GM12875 (cell line): ENCODE measurements at regions not wholly inside any gene's neighbourhood (a gene's known extent, or its start where the extent isn't known, plus 50 kb on each side); places are given as distances from the start of the nearest gene placed in this dataset.

ENCODE experiments used
- H3K4me3 ChIP-seq: one replicate; pipeline ENCODE4 v1.5.1; 2011; ENCODE audit warnings: low read depth, low read length, control low read depth
- TF ChIP-seq, protein P1 (sequence below): IDR thresholded peaks from 2 replicates; pipeline ENCODE4 v1.5.1; 2011; ENCODE audit warnings: low read depth, mild to moderate bottlenecking, control low read depth, inconsistent platforms, low read length, moderate library complexity, borderline replicate concordance; ENCODE audit not compliant: insufficient read depth

DNA sequence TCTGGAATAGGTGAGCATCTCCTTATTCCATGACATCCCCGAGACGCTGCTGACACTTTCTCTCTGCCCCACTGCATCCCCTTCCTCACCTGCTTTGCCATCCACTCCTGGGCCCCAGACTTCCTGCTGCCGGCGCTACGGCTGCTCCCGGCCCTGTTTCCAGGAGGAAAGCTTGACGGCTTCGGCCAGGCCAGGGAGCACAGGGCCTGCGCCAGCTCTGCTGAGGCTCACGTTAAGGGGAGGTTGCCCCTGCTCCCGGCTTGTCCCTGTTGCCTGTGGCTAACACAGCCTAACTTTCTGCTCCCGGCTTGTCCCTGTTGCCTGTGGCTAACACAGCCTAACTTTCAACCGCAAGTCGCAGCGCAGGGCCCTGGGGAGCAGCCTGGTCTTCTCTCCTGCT is 177.3 kb upstream of the RGMA start:
- H3K4me3 ChIP-seq: no peak overlapping the region
- TF ChIP-seq, protein P1, sequence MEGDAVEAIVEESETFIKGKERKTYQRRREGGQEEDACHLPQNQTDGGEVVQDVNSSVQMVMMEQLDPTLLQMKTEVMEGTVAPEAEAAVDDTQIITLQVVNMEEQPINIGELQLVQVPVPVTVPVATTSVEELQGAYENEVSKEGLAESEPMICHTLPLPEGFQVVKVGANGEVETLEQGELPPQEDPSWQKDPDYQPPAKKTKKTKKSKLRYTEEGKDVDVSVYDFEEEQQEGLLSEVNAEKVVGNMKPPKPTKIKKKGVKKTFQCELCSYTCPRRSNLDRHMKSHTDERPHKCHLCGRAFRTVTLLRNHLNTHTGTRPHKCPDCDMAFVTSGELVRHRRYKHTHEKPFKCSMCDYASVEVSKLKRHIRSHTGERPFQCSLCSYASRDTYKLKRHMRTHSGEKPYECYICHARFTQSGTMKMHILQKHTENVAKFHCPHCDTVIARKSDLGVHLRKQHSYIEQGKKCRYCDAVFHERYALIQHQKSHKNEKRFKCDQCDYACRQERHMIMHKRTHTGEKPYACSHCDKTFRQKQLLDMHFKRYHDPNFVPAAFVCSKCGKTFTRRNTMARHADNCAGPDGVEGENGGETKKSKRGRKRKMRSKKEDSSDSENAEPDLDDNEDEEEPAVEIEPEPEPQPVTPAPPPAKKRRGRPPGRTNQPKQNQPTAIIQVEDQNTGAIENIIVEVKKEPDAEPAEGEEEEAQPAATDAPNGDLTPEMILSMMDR: no peak

GRCh38 chr15:93265111-93265556 is 176.1 kb upstream of the RGMA start:
- TF ChIP-seq, protein P1: no peak
- H3K4me3 ChIP-seq: no peak overlapping the region

GRCh38 chr15:93261845-93262244 is 172.8 kb upstream of the RGMA start:
- no peak overlapping the region for H3K4me3 ChIP-seq
- TF ChIP-seq, protein P1: no peak

DNA sequence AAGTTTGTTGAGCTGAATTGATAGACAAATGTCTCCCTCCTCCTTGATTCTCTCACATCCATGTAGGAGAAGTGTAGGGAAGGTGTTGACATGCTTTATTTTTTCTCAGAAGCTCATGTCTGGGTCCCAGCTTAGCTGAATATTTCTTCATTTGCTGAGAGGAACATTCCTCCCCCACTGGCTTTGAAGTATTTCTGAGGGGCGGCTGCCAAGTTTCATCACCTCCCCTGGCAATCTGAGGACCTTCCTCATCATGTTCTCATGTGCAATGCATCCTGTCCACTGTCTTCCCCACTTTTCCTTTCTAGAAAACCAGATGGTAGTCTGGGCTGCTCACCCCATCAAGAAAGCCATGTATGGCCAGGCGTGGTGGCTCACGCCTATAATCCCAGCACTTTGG is 168.9 kb upstream of the RGMA start:
- TF ChIP-seq, protein P1: no peak

DNA sequence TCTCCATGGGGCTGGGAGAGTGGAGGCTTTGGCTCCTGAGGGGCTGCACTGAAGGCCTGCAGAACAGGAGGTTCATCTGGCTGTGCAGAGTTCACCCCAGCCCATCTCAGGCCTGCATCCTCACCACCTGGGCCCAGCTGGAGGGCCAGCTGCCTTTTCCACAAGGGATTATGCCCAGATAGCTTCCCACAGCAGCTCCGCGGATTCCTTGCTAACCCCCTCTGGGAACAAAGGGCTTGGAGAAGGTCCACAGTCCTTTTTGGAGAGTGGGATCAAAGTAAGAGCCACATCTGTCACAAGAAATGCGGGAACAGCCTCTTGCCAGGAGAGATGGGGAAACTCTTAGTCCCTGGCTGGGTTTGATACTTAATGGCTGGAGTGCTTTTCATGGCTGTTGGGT is 164.7 kb upstream of the RGMA start:
- no peak overlapping the region for H3K4me3 ChIP-seq
- TF ChIP-seq, protein P1: no peak

More for the DNA sequence above, 168.9 kb upstream of the RGMA start:
- H3K4me3 ChIP-seq: no peak overlapping the region

DNA sequence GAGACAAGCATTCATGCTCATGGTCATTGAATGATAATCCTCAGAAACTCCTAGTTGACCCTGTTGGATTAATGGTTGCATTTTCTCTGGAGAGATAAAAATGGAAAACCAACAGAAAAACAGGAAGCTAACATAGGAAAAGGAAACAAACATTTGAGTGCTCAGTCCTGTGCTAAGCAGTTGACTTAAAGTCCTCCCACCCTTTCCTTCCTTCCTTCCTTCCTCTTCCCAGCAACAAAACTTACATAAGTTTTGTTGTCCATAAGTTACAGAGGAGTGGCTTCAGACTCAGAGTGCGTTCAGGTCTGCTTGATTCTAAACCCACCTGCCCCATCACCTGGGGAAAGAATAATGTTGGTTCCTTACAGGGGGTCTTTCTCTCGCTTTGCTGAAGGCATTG is 163.8 kb upstream of the RGMA start:
- no peak overlapping the region for H3K4me3 ChIP-seq
- TF ChIP-seq, protein P1: no peak

DNA sequence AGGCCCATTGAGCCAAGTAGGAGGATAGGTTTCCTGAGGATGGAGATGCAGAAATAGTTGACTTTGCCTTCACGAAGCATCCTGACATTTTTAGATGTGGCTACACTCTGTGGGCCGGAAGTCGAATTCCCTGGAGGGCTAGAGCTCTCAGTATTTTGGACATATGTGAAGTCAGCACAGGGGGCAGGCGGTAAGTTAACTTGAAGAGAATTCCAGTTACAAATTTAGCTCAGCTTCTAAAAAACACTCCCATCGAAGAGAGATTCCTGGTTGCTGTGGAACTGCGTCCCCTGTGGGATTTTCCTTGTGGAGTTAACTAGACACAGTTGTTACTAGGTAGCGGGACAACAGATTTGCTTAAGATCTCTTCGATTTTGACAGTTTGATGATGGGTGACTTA is 161.9 kb upstream of the RGMA start:
- H3K4me3 ChIP-seq: no peak overlapping the region
- TF ChIP-seq, protein P1: no peak
